DMS153 (cell line): ENCODE measurements at regions not wholly inside any gene's neighbourhood (a gene's known extent, or its start where the extent isn't known, plus 50 kb on each side); places are given as distances from the start of the nearest gene placed in this dataset.

Experiments
- DNase-seq: peaks from one replicate; lab custom pipeline; 2025; lab: John Stamatoyannopoulos, UW

DNA sequence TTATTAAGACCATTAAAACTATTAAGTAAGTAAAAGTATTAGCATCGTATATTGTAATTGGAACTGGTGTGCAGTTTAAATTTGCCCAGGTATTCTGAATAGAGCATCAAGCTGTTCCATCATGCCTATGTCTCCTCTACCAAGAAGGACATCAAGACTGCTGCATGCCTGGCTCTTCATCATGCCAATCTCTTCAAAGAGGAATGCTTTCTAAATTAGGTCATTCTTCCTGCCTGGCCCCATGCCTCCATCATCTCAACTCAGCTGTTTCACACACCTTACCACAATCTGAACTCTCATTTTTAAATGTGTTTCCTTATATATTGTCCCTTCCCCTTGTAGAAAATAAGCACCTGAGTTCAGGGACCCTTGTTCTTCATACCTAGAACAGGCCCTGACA lies 270.5 kb upstream of the PPARGC1A start:
- no peak for DNase-seq

- no peak for DNase-seq
These were observed 268.2 kb upstream of the PPARGC1A start for GRCh38 chr4:24158031-24158430.

- DNase-seq, result no peak
These were observed 260.2 kb upstream of the PPARGC1A start for GRCh38 chr4:24150034-24150433.

- no peak for DNase-seq
These were observed 256.3 kb upstream of the PPARGC1A start for GRCh38 chr4:24146127-24146526.

DNA sequence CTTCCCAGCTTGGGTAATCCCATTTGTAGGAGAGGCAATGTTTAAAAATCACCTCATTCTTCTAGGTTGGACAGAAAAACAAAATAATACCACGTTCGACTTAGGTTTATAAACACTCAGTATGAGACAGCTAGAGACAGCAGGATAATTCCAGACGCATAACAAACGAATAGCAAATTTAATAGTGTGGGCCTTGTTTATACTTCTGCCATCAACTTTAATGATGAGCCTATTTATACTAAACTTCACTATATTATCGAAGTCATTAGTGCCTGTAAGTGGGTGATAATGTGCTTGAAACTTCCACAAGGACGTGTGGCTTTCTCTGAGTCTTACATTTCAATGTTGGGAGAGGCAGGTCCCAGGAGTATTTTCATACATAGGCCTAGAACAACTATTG lies 255.7 kb upstream of the PPARGC1A start:
- DNase-seq, result no peak

GRCh38 chr4:24144381-24144780 lies 254.5 kb upstream of the PPARGC1A start:
- DNase-seq, result no peak

DNA sequence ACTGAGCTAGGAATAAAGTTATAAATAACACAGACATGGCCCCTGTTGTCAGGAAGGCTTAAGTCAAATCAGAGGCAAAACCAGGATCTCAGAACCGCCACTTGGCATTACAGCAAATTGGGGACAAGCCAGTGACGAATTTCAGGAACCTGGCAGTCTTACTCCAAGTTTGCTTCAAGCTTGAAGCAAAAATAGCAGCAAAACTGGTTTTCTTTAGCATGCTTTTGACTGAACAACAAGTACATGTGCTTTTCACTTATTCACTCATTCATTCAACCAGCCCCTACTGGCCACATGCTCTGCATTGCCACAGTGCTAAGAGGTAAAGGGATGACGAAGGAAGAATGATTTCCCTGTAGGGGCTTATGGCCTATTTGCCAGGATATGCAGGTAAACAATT lies 253.9 kb upstream of the PPARGC1A start:
- no peak for DNase-seq

DNA sequence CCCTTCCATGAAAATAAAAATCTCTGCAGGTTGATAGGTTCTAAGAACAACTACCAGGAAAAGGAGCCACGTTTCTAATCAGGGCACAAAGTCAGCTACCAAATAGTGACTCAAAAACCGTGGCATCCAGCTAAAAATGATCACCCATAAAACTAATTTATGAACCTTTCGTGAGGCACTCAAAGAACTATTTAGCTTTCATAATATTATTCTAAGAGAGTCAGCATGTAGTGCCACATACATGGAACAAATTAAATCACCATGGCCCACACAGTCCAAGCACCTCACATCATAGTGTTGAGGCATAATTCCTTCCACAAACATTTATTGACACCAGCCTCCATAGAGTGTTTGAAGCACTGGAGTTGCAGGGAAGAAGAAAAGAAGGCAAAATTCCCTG lies 252.0 kb upstream of the PPARGC1A start:
- no peak for DNase-seq

GRCh38 chr4:24140892-24141291 lies 251.0 kb upstream of the PPARGC1A start:
- no peak for DNase-seq

DNA sequence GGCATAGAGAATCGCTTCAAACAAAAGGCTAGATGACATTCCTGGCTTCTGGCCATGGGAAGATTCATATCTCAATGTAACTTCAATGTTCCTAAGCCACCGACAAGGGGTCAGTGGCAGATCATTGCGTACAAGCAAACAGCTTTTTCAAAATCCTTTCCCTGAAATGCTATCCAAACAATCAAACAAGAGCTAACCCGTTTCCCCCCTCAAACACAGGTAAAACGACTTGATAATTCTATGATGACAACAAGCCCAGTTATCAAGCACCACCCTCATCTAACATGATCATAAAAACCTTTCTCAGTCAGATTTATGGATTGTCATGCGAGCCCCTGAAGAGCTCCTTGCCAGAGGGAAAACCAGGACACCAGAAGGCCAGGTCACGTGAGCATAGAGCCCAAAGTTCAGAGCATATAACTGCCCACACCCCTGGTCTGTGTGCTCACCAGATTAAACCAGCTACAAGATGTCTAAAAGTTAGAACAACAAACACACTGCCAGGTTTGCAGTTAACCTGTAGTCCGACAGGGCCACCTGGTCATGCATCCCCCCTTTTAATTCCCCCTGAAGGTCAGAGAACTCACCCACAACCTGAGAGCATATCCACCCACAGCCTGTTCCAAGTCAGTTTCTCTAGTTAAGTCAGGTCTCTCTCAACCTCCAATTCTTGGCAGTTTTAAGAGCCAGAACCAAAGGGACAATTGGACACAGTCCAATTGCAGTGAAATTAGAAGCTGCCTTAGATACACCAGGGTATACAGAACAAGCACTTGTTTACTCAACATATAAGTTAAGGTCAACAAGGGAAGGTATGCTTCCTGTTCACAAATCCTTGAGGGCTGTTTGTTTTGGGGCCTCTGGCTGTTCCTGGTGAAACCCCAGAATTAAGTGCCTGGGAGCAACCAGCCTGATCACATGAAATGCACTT lies 248.1 kb upstream of the PPARGC1A start:
- DNase-seq, result peak; percentile 26

GRCh38 chr4:24131954-24132673 lies 242.3 kb upstream of the PPARGC1A start:
- peak; percentile 0 for DNase-seq

DNA sequence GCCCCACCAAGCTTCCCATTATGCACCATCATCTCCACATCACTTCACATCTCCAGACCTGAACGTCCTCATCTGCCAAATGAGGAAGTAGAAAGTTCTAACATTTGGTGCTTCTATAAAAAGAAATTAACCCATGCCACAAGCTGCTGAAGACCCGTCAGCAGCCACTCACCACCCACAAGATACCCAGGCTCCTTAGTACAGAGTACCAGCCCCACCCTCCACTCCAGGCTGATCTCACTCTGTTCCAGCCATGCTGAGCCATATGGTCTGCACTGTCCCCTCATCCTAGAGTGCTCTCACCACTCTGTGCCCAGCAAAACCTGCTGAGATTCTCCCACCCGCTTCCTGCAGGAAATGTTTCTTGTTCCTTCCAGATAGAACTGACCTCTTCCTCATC lies 240.8 kb upstream of the PPARGC1A start:
- no peak for DNase-seq

DNA sequence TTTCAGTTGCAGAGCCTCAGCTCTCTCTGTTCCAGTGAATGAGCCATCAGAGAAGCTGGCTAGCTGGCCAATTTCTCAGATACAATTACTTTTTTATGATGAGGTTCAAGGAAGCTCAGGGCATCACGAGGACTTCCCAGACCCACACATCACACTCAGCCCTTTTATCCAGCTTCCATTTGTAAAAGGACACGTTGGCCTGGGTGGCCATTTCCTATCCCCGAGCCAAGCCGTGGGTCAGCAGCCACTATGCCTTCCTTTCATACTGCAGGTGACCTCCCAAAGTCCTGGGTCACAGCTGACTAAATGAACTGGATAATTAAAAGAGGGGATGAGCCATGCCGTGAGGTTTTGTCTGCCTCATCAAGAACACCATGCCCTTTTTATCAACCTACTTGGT lies 236.9 kb upstream of the PPARGC1A start:
- no peak for DNase-seq

DNA sequence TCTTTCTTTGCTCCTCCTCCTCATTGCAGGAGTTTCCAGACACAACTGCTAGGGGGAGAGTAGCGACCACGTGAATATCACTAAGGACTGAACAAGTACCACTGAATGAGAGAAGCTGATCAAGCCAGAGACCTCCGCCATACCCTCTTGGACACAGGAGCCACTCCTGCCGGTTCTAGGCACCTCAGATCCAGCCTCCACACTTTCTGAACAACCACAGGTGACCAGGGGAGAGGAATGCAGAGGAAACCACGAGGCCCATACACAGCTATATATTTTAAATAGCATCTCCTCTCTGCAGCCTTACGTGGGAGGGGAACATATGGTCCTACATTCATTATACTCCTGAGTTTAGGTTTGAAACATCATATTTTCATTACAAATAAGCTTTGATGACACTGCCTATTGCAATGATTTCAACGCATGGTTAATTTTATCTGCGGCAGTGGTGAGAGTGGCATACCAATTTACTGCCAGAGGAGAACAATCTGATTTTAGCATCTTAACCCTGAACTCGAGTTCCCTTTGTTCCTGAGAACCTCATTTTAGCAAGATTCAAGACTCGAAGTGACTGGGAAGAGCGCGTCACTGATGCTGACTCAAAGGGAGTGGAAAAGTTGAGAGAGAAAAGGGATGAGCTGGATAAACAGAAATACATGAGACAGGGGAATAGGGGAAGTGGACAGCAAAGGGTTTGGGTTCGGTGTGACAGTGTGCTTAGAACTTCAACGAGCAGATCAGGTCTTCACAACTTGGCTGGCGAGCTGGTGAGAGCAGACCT lies 231.7 kb upstream of the PPARGC1A start:
- DNase-seq, result no peak

DNA sequence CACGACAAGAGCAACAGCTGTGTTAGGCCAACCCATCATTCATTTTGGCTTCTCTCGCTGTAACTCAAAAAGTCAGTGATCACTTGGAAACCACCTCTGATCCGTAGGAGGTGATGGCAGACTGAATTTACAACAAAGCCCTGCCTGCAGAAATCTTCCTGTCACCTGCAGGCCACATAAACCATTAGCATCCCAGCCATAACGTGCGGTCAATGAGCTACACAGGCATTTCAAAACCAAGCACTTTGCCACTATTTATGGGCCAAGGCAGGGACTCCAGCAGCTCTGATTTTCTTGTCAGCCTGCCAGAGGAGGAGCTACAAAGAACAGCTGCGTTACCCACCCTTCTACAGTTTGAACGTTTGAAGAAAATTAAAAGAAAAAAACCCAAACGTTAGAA lies 228.1 kb upstream of the PPARGC1A start:
- no peak for DNase-seq

DNA sequence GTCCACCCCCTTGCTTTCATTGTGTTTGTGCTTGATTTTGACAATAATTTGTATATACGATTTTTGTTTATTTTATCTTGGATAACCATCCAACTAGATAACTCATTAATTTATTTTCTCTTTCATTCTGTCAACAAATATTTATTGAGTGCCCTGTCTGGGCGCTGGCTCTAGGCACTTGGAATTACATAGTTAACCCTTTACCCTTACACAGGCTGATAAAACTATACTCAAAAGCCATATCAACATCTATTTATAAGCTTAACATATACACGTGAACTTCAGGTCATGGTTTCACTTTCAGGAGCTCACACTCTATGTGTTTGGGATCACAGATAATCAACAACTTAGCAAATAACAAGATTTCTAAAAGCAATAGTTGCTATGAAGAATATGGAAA lies 226.3 kb upstream of the PPARGC1A start:
- DNase-seq, result no peak

DNA sequence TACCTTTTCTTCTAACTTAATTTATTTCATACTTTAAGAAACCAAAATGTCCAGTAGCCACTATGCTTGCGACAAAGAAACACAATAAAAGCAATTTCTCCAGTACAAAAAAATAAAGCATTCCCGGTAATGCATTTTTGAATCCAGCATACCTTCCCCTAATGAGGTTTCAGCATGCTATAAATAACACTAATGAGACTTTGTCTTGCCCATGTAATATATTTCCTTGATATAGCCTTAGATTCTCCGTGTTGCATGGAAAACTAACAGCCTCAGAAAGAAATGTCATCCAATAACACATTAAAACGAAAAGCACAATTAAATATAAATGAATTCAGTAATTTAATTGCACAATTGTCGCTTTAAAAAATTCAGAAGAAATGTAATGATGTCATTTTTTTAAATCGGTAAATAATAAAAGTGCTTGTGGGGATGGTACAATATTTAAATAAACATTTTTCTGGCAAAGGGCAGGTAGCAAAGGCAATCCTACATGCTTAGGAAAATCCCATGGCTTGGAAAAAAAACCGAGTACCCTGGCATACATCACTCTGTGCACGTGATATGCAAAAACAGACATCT lies 225.2 kb upstream of the PPARGC1A start:
- no peak for DNase-seq

- no peak for DNase-seq
These were observed 224.6 kb upstream of the PPARGC1A start for GRCh38 chr4:24114444-24114843.

GRCh38 chr4:24112466-24112865 lies 222.6 kb upstream of the PPARGC1A start:
- no peak for DNase-seq

GRCh38 chr4:24108567-24108966 lies 218.7 kb upstream of the PPARGC1A start:
- DNase-seq, result no peak

DNA sequence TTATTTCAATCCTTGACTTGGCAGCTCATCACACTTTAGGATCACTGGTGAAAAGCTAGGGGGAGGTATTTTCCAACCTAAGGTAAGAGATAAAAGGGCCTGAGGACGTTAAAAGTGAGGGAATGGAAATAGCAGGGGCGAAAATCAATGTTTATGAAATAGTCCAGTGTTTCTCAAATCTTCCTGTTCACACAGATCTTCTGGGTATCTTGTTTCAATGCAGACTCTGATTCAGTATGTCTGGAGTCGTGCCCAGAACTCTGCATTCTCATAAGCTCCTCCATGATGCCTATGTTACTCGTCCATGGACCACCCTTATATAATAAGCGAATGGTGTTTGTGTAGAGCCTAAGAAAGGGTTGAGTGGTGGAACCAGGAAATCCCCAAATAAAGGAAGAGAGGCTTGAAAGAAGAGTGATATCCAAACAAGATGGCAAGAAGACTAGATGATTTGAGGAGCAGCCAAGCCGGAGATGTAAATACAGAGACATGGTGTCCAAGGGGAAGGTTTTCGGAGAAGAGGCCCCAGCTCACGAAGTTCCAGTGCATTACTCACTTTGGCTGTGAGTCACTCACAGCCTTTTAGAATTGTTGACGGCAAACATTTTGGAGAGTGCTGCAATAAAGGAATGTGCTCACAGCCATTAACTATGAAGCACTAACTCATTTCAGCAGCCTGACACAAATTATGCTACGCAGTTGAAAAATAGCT lies 215.6 kb upstream of the PPARGC1A start:
- no peak for DNase-seq

GRCh38 chr4:24104158-24104565 lies 214.3 kb upstream of the PPARGC1A start:
- no peak for DNase-seq
